HG03521 (cell line): ENCODE measurements at regions not wholly inside any gene's neighbourhood (a gene's known extent, or its start where the extent isn't known, plus 50 kb on each side); places are given as distances from the start of the nearest gene placed in this dataset.

ENCODE experiments used
- ATAC-seq: cut with Tn5 transposase; IDR thresholded peaks from one replicate; pipeline ENCODE4 v1.9.1; 2021; ENCODE audit warnings: mild to moderate bottlenecking, moderate library complexity; ENCODE audit not compliant: unreplicated experiment

- no peak for ATAC-seq
Observed at GRCh38 chr20:22652681-22653588, 68.6 kb upstream of the FOXA2 start.

- ATAC-seq: no peak
Observed at GRCh38 chr20:22653658-22654642, 69.6 kb upstream of the FOXA2 start.

GRCh38 chr20:22663528-22664025, 79.2 kb upstream of the FOXA2 start:
- no peak for ATAC-seq

GRCh38 chr20:22667198-22667597, 82.8 kb upstream of the FOXA2 start:
- ATAC-seq: no peak

GRCh38 chr20:22672191-22672590, 87.8 kb upstream of the FOXA2 start:
- no peak for ATAC-seq

- ATAC-seq: no peak
Observed at GRCh38 chr20:22673467-22673866, 89.1 kb upstream of the FOXA2 start.

GRCh38 chr20:22675341-22675740, 91.0 kb upstream of the FOXA2 start:
- no peak for ATAC-seq

GRCh38 chr20:22678678-22679077, 94.3 kb upstream of the FOXA2 start:
- ATAC-seq: no peak

GRCh38 chr20:22679197-22679596, 94.8 kb upstream of the FOXA2 start:
- no peak for ATAC-seq

- ATAC-seq: no peak
Observed at GRCh38 chr20:22680031-22680740, 95.8 kb upstream of the FOXA2 start.

GRCh38 chr20:22681591-22682248, 97.3 kb upstream of the FOXA2 start:
- ATAC-seq: no peak

- no peak for ATAC-seq
Observed at GRCh38 chr20:22682381-22682780, 98.0 kb upstream of the FOXA2 start.

- no peak for ATAC-seq
Observed at GRCh38 chr20:22684072-22684762, 99.8 kb upstream of the FOXA2 start.

GRCh38 chr20:22684763-22685443, 100.5 kb upstream of the FOXA2 start:
- ATAC-seq: no peak

GRCh38 chr20:22686097-22686496, 101.7 kb upstream of the FOXA2 start:
- ATAC-seq: no peak

GRCh38 chr20:22687676-22688349, 103.4 kb upstream of the FOXA2 start:
- no peak for ATAC-seq

GRCh38 chr20:22688485-22688884, 104.1 kb upstream of the FOXA2 start:
- no peak for ATAC-seq

GRCh38 chr20:22689266-22689665, 104.9 kb upstream of the FOXA2 start:
- ATAC-seq: no peak

GRCh38 chr20:22690000-22690399, 105.6 kb upstream of the FOXA2 start:
- ATAC-seq: no peak
